ENCODE measurements at regions not wholly inside any gene's neighbourhood (a gene's known extent, or its start where the extent isn't known, plus 50 kb on each side); places are given as distances from the start of the nearest gene placed in this dataset.
"Not testable (repeated sequence)": the region's sequence is repeated elsewhere in the genome, so short reads cannot be mapped to it uniquely, and the experiment has no call there.

GRCh38 chr10:43926371-43926770 lies 277.7 kb upstream of the ZNF32 start:
- no peak for DNase-seq

- no peak for DNase-seq
Measured at GRCh38 chr10:43925793-43926192, 277.1 kb upstream of the ZNF32 start.

- DNase-seq, result no peak
Measured at GRCh38 chr10:43923328-43923727, 274.6 kb upstream of the ZNF32 start.

- DNase-seq, result no peak
Measured at GRCh38 chr10:43922335-43923280, 273.9 kb upstream of the ZNF32 start.

GRCh38 chr10:43921881-43922280 lies 273.2 kb upstream of the ZNF32 start:
- no peak for DNase-seq

GRCh38 chr10:43921478-43921877 lies 272.8 kb upstream of the ZNF32 start:
- DNase-seq, result no peak

GRCh38 chr10:43920236-43920758 lies 271.6 kb upstream of the ZNF32 start:
- DNase-seq, result not testable (repeated sequence)

GRCh38 chr10:43913676-43914235 lies 265.1 kb upstream of the ZNF32 start:
- no peak for DNase-seq

- DNase-seq, result no peak
Measured at GRCh38 chr10:43912469-43912868, 263.8 kb upstream of the ZNF32 start.

- DNase-seq, result no peak
Measured at GRCh38 chr10:43906490-43906889, 257.8 kb upstream of the ZNF32 start.

- no peak for DNase-seq
Measured at GRCh38 chr10:43905512-43906236, 257.0 kb upstream of the ZNF32 start.

- DNase-seq, result no peak
Measured at GRCh38 chr10:43904844-43905243, 256.2 kb upstream of the ZNF32 start.

- no peak for DNase-seq
Measured at GRCh38 chr10:43904301-43904700, 255.6 kb upstream of the ZNF32 start.

GRCh38 chr10:43903451-43903850 lies 254.8 kb upstream of the ZNF32 start:
- DNase-seq, result no peak

GRCh38 chr10:43902842-43903241 lies 254.2 kb upstream of the ZNF32 start:
- no peak for DNase-seq

- no peak for DNase-seq
Measured at GRCh38 chr10:43901744-43902504, 253.2 kb upstream of the ZNF32 start.

- DNase-seq, result no peak
Measured at GRCh38 chr10:43901302-43901701, 252.6 kb upstream of the ZNF32 start.

GRCh38 chr10:43900571-43900970 lies 251.9 kb upstream of the ZNF32 start:
- DNase-seq, result no peak

GRCh38 chr10:43899224-43899959 lies 250.7 kb upstream of the ZNF32 start:
- DNase-seq, result no peak

GRCh38 chr10:43898592-43898991 lies 249.9 kb upstream of the ZNF32 start:
- no peak for DNase-seq

GRCh38 chr10:43897765-43898419 lies 249.2 kb upstream of the ZNF32 start:
- DNase-seq, result no peak
